WERI-Rb-1 (cell line): ENCODE measurements at regions not wholly inside any gene's neighbourhood (a gene's known extent, or its start where the extent isn't known, plus 50 kb on each side); places are given as distances from the start of the nearest gene placed in this dataset.

Experiments used
- DNase-seq: peaks from one replicate; pipeline ENCODE4 v3.0.0-alpha.2; 2020
- H3K27ac ChIP-seq: fragments of 250-450 bp; sonication (Bioruptor Pico); 2 replicates; pipeline ENCODE4 v1.5.1; 2020; ENCODE audit warnings: mild to moderate bottlenecking, moderate library complexity
- H3K27me3 ChIP-seq: fragments of 250-450 bp; sonication (Bioruptor Pico); 2 replicates; pipeline ENCODE4 v1.5.1; 2021; ENCODE audit warnings: mild to moderate bottlenecking, low read depth, moderate library complexity; ENCODE audit not compliant: insufficient read depth, severe bottlenecking
- H3K36me3 ChIP-seq: fragments of 250-450 bp; sonication (Bioruptor Pico); 2 replicates; pipeline ENCODE4 v1.5.1; 2020; ENCODE audit warnings: mild to moderate bottlenecking, moderate library complexity
- H3K4me3 ChIP-seq: 2 replicates; pipeline ENCODE4 v1.5.1; 2011; ENCODE audit warnings: low read depth, mild to moderate bottlenecking, control low read depth, low read length
- H3K9me3 ChIP-seq: fragments of 250-450 bp; sonication (Bioruptor Pico); 2 replicates; pipeline ENCODE4 v1.5.1; 2021; ENCODE audit warnings: mild to moderate bottlenecking, moderate library complexity; ENCODE audit not compliant: severe bottlenecking
- CTCF ChIP-seq: IDR thresholded peaks from 2 replicates; pipeline ENCODE4 v1.5.1; 2011; ENCODE audit warnings: low read depth, mild to moderate bottlenecking, control low read depth, inconsistent platforms, low read length

GRCh38 chr20:6524305-6524704, 243.2 kb upstream of the BMP2 start:
- Histone ChIP-seq H3K9me3 (no peaks in the 10 kb centered on the region), H3K27me3 (peaks cover 5% of the 10 kb centered on the region), H3K27ac (no peak overlapping the region), H3K4me3 (no peak overlapping the region), H3K36me3 (no peaks in the 10 kb centered on the region)
- no peak for TF ChIP-seq CTCF
- no peak for DNase-seq

GRCh38 chr20:6519556-6519955, 247.9 kb upstream of the BMP2 start:
- Histone ChIP-seq H3K27me3 (peaks cover 18% of the 10 kb centered on the region), H3K4me3 (no peak overlapping the region), H3K36me3 (no peaks in the 10 kb centered on the region), H3K9me3 (no peaks in the 10 kb centered on the region), H3K27ac (no peak overlapping the region)
- TF ChIP-seq CTCF = no peak
- DNase-seq = no peak

- H3K36me3 ChIP-seq = no peaks in the 10 kb centered on the region
- DNase-seq = no peak
- peaks cover 22% of the 10 kb centered on the region for H3K27me3 ChIP-seq
- H3K9me3 ChIP-seq = no peaks in the 10 kb centered on the region
- no peak for TF ChIP-seq CTCF
- H3K27ac ChIP-seq = no peak overlapping the region
- H3K4me3 ChIP-seq = no peak overlapping the region
Observed at GRCh38 chr20:6515261-6515660, 252.2 kb upstream of the BMP2 start.

GRCh38 chr20:6513599-6513998, 253.9 kb upstream of the BMP2 start:
- no peak for TF ChIP-seq CTCF
- Histone ChIP-seq H3K36me3 (no peaks in the 10 kb centered on the region), H3K27me3 (peaks cover 20% of the 10 kb centered on the region), H3K9me3 (no peaks in the 10 kb centered on the region), H3K4me3 (no peak overlapping the region), H3K27ac (no peak overlapping the region)
- DNase-seq = no peak

- Histone ChIP-seq H3K36me3 (no peaks in the 10 kb centered on the region), H3K27me3 (peaks cover 25% of the 10 kb centered on the region), H3K4me3 (no peak overlapping the region), H3K9me3 (no peaks in the 10 kb centered on the region), H3K27ac (no peak overlapping the region)
- no peak for DNase-seq
- no peak for TF ChIP-seq CTCF
Observed at GRCh38 chr20:6509374-6509773, 258.1 kb upstream of the BMP2 start.

- Histone ChIP-seq H3K9me3 (no peaks in the 10 kb centered on the region), H3K27ac (no peak overlapping the region), H3K27me3 (peaks cover 36% of the 10 kb centered on the region), H3K36me3 (no peaks in the 10 kb centered on the region), H3K4me3 (no peak overlapping the region)
- DNase-seq = no peak
- TF ChIP-seq CTCF = no peak
Observed at GRCh38 chr20:6506906-6507305, 260.6 kb upstream of the BMP2 start.
